Glutamatergic neuron (in vitro differentiated cells): ENCODE measurements at regions not wholly inside any gene's neighbourhood (a gene's known extent, or its start where the extent isn't known, plus 50 kb on each side); places are given as distances from the start of the nearest gene placed in this dataset.

Source experiments
- DNase-seq: peaks from one replicate; pipeline ENCODE4 v3.0.0; 2022
- H3K27ac Mint-ChIP-seq: one replicate; pipeline ENCODE4 v1.8.0; 2020; ENCODE audit warnings: mild to moderate bottlenecking, mixed read lengths, inconsistent platforms; ENCODE audit not compliant: unreplicated experiment
- H3K27me3 Mint-ChIP-seq: one replicate; pipeline ENCODE4 v1.8.0; 2020; ENCODE audit warnings: mild to moderate bottlenecking, moderate library complexity, mixed read lengths, inconsistent platforms; ENCODE audit not compliant: unreplicated experiment
- H3K36me3 Mint-ChIP-seq: one replicate; pipeline ENCODE4 v1.8.0; 2020; ENCODE audit warnings: mild to moderate bottlenecking, mixed read lengths, inconsistent platforms; ENCODE audit not compliant: unreplicated experiment
- H3K4me1 Mint-ChIP-seq: one replicate; pipeline ENCODE4 v1.8.0; 2020; ENCODE audit warnings: mild to moderate bottlenecking, low read depth, mixed read lengths, inconsistent platforms; ENCODE audit not compliant: unreplicated experiment
- H3K4me3 Mint-ChIP-seq: one replicate; pipeline ENCODE4 v1.8.0; 2020; ENCODE audit warnings: mild to moderate bottlenecking, mixed read lengths, inconsistent platforms; ENCODE audit not compliant: unreplicated experiment
- H3K9me3 Mint-ChIP-seq: one replicate; pipeline ENCODE4 v1.8.0; 2020; ENCODE audit warnings: mild to moderate bottlenecking, moderate library complexity, mixed read lengths, inconsistent platforms; ENCODE audit not compliant: unreplicated experiment
- CTCF ChIP-seq: fragments of 200-600 bp; sonication (generic); IDR thresholded peaks from one replicate; pipeline ENCODE4 v1.5.0; 2021; ENCODE audit not compliant: partially characterized antibody, unreplicated experiment

DNA sequence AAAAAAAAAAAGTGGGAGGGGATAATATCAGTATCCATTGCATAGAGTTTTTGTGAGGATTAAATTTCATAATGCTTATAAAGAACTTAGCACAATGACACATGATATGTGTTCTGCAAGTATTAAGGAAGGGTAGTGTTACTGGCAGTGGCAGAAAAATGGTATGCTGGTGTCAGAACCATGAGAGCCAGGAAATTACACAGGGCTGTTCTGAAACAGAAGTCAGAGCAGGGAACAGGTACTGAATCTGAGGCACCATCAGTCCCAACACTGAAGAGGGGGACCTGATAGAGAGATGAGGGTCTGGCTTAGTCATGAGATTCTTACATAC is 601.1 kb upstream of the GRIA3 start:
- Mint-ChIP-seq H3K4me3 (no peak overlapping the region), H3K27ac (no peak overlapping the region), H3K27me3 (no peaks in the 10 kb centered on the region), H3K36me3 (no peaks in the 10 kb centered on the region), H3K9me3 (no peaks in the 10 kb centered on the region), H3K4me1 (no peaks in the 10 kb centered on the region)
- no peak for TF ChIP-seq CTCF
- no peak for DNase-seq

DNA sequence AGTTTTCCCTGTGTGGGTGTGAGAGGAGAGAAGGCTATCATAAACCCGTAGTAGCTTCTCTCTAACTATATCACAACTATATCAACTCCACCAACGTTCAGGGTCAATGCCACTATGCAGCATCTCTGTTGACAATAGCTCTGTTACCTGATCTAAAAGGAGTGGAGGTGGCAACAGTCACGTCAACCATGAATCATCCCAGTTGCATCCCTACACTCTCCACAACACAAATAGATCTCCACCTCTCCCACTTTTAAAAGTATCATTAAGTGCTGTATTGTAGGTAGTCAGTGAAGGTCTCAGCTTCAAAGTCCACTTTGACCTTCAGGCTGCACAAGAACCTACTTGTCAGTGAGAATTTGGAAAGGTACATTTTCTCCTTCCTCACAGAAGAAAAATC is 600.5 kb upstream of the GRIA3 start:
- no peaks in the 10 kb centered on the region for H3K9me3 Mint-ChIP-seq
- H3K36me3 Mint-ChIP-seq, result no peaks in the 10 kb centered on the region
- no peak overlapping the region for H3K27ac Mint-ChIP-seq
- no peaks in the 10 kb centered on the region for H3K4me1 Mint-ChIP-seq
- TF ChIP-seq CTCF, result no peak
- no peak for DNase-seq
- no peak overlapping the region for H3K4me3 Mint-ChIP-seq
- no peaks in the 10 kb centered on the region for H3K27me3 Mint-ChIP-seq

- DNase-seq, result no peak
- TF ChIP-seq CTCF, result no peak
- no peaks in the 10 kb centered on the region for H3K9me3 Mint-ChIP-seq
- no peaks in the 10 kb centered on the region for H3K4me1 Mint-ChIP-seq
- H3K4me3 Mint-ChIP-seq, result no peak overlapping the region
- H3K27ac Mint-ChIP-seq, result no peak overlapping the region
- no peaks in the 10 kb centered on the region for H3K27me3 Mint-ChIP-seq
- no peaks in the 10 kb centered on the region for H3K36me3 Mint-ChIP-seq
Observed at GRCh38 chrX:122584981-122585380, 599.1 kb upstream of the GRIA3 start.

GRCh38 chrX:122586831-122587230 is 597.2 kb upstream of the GRIA3 start:
- Mint-ChIP-seq H3K36me3 (no peaks in the 10 kb centered on the region), H3K27ac (no peak overlapping the region), H3K4me1 (peaks cover 7% of the 10 kb centered on the region), H3K27me3 (no peaks in the 10 kb centered on the region), H3K4me3 (no peak overlapping the region), H3K9me3 (no peaks in the 10 kb centered on the region)
- no peak for DNase-seq
- TF ChIP-seq CTCF, result no peak

DNA sequence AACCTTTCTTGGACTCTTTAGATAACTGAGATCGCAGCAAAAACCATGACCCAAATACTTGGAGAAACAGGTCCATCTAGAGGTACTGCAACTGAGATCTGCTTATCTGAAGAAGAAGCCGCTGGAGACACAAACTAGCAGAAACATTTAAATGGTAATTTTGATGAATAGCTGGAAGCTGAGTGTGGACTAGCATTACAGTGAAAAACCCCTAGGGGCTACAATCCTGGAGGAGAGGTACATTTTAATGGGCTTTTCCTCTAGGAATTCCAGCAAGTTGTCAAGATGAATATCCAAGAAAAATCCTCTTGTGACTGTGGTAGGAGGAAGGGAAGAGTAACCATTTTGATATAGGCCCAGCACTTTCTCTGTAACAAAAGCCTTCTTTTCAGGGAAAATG is 592.5 kb upstream of the GRIA3 start:
- peaks cover 14% of the 10 kb centered on the region for H3K4me1 Mint-ChIP-seq
- peak; percentile 18 for TF ChIP-seq CTCF
- no peak overlapping the region for H3K4me3 Mint-ChIP-seq
- no peaks in the 10 kb centered on the region for H3K9me3 Mint-ChIP-seq
- no peak overlapping the region for H3K27ac Mint-ChIP-seq
- H3K36me3 Mint-ChIP-seq, result no peaks in the 10 kb centered on the region
- no peak for DNase-seq
- H3K27me3 Mint-ChIP-seq, result no peaks in the 10 kb centered on the region
